GM18499 (cell line): ENCODE measurements at regions not wholly inside any gene's neighbourhood (a gene's known extent, or its start where the extent isn't known, plus 50 kb on each side); places are given as distances from the start of the nearest gene placed in this dataset.
A peak's percentile ranks its signal among the peaks of the same experiment; 100 is the strongest.

Experiments
- ATAC-seq: cut with Tn5 transposase; IDR thresholded peaks from one replicate; pipeline ENCODE4 v1.9.1; 2021; ENCODE audit warnings: moderate number of reproducible peaks; ENCODE audit not compliant: insufficient read depth, unreplicated experiment

DNA sequence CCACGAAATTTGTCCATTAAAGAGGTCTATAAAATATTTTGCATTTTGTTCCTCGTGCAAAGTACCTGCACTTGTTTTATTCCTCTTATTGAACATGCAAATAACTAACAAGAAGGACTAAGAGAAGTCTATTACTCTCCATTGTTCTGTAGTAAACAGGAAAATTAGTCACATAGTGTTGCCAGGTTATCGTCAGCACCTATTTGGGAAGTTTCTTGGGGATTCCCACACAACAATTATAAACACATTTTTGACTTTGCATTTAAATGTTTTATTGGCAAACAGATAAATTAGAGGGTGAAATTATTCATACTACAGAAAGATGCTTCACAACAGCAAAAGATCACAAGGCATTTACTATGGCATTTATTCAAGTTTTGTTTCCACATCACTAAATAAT, 174.5 kb downstream of the ZC3H11B start:
- no peak for ATAC-seq

DNA sequence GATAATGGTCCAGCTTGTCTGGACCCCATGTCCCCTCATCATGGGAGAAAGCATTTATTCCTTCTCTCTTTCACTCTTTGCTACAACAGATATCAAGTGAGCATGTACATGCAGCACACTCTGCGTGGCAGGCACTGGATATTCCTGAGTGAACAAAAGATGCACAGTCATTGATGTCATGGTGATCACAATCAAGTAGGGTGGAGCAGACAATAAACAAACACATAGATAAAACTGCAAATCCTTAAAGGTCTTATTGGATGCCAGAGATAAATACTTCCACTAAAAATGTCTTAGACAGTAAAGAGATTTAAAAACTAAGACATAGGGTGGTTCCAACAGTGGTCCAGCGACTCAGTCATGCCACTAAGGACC, 178.0 kb downstream of the ZC3H11B start:
- no peak for ATAC-seq

DNA sequence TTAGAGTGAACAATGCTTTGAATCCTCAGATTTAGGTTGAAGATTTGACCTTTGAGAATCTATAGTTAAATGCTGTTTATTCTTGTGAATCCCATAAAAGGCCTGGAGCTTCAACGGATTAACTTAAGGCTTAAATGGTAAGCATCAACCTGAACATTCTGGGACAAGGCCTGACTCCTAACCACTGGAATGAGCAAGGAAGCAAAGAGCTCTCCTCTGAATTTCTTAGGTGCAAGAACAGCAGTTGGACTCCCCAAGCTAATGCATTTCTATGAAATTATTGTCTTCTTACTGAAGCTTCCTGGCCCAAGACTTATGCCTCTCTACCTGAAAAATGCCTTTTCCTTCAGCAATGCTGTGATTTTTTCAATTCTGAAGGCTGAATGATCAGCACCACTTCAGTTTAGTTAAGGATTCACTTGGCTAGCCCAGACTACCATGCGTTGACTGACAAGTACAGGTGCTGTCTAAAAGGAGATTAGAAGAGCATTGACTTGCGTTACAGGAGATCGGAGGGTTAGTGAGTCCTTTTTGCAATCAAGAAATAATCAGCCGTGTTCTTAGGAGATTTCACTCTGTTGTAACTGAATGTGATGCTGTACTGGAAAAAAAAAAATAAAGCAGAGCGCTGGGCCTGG, 178.5 kb downstream of the ZC3H11B start:
- no peak for ATAC-seq

DNA sequence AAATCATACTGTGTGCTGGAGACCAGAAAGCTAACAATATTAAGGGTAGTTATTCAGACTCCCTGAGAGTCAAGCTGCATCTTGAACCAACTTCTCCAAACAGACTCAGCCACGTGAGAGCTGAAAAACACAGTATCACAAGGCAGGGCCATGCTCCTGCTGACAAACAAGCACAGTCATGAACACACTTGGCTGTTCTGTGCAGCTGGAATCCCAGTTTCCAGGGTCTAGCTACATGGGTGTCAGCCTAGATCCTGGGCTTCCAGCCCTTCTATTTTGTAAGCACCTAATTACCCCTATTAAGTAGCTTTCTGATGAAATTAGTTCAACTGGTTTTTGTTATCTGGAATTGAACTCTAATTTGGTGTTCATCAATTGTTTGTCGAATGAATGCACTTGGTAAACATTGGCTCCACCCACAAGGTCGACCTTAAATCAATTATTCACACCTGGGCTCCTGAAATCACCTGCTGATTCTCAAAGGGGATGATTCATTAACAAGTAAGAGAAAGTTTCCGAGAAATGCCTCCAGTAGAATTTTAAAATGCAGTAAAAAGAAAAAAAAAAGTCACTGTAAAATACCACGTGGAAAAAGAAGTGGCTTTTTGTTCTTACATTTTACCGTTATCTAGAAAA, 179.3 kb downstream of the ZC3H11B start:
- no peak for ATAC-seq

- no peak for ATAC-seq
Measured at GRCh38 chr1:219433001-219433400, 179.9 kb downstream of the ZC3H11B start.

- ATAC-seq: no peak
Measured at GRCh38 chr1:219432191-219432606, 180.7 kb downstream of the ZC3H11B start.

DNA sequence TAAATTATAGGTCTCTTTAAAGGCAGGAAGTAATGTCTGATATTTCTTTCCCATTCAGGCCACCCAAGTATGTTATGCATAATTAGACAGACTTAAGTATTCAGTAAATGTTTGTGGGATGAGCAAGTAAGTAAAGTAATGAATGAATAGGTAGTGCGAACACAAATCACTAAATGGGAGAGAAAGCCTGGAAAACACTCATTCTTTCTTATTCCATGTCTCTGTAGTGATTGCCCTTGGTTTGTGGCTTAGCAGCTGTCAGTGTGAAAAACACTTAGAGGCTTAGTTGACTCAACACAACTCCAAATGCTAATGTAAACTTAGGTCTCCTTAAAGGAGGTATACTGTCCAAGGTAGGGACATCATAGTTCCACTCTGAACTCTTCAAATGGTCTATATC, 182.5 kb downstream of the ZC3H11B start:
- ATAC-seq: no peak

GRCh38 chr1:219428651-219429050, 184.3 kb downstream of the ZC3H11B start:
- no peak for ATAC-seq

DNA sequence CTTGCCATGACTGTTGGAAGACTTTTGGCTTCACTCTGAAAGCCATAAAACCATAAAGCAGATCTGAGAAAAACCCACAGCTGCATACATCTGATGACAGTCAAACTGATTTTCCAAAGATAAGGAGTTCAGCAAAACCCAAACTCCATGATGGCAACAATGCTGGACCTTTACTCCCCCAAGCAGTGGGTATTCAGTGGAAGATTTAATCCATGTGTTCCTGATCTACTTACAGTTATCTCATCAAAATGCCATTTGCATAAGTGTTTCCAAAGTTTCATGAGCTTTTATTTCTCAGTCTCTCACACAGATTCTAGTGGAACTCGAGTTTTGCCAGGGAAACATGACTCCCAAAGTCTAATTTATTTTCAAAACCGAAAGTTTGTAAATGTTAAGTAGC, 184.9 kb downstream of the ZC3H11B start:
- no peak for ATAC-seq

DNA sequence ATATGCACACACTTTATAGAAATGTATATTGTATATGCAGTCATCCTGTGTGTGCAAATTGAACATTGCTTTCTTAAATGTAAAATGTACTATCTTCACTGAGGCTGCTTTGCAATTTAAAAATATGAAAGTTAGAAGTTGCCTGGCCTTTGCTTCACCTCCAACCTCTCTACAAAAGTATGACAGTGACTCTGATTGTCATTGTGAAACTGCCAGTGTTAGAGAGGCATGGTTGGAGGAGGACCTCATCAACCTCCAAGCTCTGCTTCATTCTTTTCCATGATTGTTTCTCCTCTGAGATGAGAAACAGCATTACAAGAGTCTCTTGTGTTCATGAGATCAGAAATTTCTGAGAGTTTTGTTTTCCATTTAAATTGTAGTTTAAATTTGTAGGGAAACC, 185.5 kb downstream of the ZC3H11B start:
- ATAC-seq: peak; percentile 48

DNA sequence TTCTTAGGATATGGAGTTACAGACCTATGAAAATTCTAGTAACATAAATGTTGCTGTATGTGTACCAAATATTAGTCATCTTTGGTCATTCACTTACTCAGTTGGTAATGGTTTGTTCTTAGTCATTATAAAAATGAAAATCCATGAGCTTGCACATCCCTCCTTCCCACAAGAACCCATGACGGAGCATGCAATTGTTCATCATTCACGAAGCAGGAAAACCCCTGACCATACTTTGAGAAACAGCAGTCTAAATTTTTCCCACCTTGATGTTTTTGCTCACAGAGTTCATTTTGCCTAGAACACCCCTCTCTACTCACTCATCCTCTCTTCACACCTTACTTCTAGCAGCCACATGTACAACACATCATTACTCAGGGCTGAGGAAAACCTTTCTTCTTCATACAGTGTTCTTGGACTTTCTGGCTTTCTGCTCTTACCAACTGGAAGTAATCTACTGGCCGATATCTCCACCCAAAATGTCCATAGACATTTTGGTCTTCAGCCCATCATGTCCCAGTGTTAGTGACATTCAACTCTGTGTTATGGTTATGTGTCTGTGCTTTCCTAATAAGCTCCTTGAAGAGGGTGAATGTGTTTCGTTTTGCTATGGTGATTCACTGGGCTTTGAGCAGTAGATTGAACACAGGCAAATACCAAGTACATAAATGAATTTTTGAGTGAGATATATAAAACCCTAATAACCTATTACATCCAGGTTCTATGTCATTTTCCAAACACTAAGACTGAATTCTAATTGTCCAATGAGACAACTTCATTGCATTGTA, 189.9 kb downstream of the ZC3H11B start:
- no peak for ATAC-seq

DNA sequence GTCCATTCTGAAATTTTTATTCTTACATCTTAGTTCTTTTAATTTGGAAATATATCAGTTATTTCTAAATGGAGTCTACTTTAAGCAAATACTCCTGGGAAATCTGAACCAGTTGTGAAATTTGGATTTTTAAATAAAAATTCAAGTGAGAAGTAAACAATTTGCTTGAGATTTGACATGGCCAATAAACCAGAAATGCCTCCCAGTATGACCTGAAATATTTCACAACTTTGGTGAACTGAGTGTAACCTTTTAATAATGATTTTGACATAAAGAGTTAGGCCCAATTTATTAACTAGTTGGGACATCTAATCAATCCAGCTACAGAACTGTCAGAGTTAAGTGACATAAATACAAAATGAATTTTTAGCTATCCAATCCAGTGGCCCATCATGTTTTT, 192.0 kb downstream of the ZC3H11B start:
- ATAC-seq: no peak

DNA sequence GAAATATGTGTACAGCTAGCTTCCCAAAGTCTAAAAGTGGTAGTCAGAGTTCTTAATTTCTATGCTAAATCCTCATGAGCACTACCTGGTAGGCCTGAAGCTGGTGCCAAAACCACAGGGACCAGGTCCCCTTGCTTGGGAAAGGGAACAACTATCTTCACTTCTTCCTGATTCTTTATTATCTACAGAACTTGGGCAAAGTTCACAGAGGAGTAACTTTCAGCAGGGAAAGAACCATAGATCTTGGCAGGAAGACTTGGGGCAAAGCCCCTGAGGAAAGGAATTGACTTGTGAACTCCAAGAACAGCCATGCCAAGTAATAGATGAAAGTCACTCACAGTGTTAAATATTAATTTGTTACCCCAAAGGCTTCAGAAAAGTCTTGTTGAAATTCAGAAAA, 193.0 kb downstream of the ZC3H11B start:
- no peak for ATAC-seq

DNA sequence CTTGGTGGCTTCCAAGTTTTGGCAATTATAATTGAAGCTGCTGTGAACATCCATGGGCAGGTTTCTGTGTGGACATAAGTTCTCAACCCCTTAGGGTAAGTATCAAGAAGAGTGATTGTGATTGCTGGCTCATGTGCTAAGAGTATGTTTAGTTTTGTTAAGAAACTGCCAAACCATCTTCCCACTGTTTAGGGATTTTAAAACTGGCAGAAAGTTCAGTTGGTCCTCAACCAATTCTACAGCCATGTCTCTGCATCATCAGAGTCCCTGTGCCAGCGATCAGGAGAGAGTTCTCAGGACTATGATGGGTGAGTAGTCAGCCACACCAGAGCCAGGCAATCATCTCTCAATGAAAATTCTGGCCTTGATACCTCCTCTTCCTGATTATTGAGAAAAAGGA, 193.8 kb downstream of the ZC3H11B start:
- ATAC-seq: no peak

GRCh38 chr1:219417610-219418009, 195.3 kb downstream of the ZC3H11B start:
- no peak for ATAC-seq

DNA sequence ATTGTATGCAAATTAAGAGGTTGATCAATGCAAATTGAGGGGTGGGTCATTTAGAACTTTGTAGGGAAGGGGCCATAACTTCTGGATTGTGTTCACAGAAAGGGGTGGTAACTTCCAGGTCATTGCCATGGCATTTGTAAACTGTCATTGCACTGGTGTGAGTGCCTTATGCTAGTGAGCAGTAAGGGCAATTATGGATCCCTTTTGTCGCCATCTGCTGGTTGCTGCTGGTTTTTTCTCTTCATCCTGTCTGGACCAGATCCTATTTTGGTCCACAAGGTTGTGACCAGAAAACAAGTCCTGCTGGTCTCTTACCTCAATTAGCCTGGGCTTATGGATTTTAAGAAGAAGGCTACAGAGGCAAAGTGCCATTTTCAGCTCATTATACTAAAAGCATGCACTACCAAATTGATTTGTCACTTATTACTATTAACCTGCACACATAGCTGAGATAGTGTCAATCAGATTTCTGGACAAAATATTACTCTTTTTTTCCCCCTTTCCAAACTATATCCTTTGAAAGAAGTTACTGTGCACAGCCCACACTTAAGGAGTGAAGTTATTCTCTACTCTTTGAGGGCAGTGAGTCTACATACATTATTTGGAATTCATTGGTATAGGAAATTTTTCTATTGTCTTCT, 196.2 kb downstream of the ZC3H11B start:
- ATAC-seq: no peak

DNA sequence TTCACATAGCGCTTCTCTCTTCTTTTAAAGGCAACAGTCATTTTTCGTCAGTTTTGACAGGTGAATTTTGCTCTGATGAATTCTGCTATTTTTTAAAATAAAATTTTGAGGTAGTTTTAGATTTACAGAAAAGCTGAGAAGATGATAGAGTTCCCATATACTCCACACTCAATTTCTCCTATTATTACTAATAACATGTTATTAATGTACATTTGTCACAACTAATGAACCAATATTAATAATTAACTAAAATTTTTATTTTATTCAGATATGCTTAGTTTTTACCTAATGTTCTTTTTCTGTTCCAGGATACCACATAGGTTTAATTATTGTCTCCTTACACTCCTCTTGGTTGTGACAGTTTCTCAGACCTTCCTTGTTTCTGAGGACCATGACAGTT, 197.0 kb downstream of the ZC3H11B start:
- ATAC-seq: no peak

GRCh38 chr1:219415433-219415832, 197.5 kb downstream of the ZC3H11B start:
- no peak for ATAC-seq

- ATAC-seq: no peak
Measured at GRCh38 chr1:219414250-219414649, 198.7 kb downstream of the ZC3H11B start.

DNA sequence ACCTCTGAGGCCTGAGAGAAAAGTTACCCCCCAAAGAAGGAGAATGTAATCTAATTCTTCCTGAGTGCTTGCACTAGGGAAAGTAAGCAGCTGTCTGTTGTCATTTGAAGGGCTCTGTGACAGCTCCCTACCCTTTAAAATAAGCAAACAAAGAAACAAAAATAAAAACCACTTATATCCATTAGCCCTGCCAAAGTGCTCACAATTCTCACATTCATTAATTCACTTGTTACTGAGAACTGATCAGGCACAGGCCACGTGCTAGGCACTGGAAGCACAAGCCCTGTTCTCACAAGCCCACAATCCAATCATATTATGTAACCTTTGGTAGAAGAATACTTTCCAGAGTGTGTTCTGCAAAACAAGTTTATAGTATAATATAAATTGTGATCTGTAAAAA, 199.4 kb downstream of the ZC3H11B start:
- no peak for ATAC-seq

GRCh38 chr1:219412772-219413171, 200.1 kb downstream of the ZC3H11B start:
- no peak for ATAC-seq
